A673 (cell line): ENCODE measurements at regions not wholly inside any gene's neighbourhood (a gene's known extent, or its start where the extent isn't known, plus 50 kb on each side); places are given as distances from the start of the nearest gene placed in this dataset.

Experiments used
- EZH2 ChIP-seq: fragments of 200-600 bp; sonication (generic); IDR thresholded peaks from 2 replicates; pipeline ENCODE4 v1.6.1; 2017; ENCODE audit warnings: borderline replicate concordance, low read depth, mild to moderate bottlenecking, mixed read lengths, antibody characterized with exemption, low read length; ENCODE audit not compliant: poor library complexity, severe bottlenecking
- TF ChIP-seq, protein P1 (sequence below): fragments of 300-800, 200-600 bp; sonication (generic); conservative IDR thresholded peaks from 2 replicates; pipeline ENCODE4 v1.5.1; 2017; ENCODE audit warnings: low read depth, mild to moderate bottlenecking, antibody characterized with exemption, low read length, moderate library complexity, mixed read lengths

DNA sequence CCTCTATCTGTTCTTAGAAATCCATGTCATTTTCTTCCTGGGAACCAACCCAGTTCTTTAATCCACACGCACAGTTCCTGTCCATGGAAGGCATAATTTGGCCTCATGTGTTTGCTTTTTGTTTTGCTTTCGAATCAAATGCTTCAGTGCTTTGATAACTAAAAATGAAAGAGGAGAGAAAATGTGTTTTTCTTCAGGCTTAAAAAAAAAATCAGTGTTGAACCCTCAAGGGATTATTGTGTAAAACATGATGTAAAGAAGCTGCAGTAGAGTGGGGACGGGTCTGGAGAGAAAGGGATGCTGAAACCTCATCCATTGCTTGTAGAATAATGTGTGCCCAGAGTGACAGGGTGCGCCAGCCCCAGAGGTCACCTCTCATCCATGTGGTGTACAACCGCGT is 197.5 kb upstream of the JARID2 start:
- TF ChIP-seq, protein P1, sequence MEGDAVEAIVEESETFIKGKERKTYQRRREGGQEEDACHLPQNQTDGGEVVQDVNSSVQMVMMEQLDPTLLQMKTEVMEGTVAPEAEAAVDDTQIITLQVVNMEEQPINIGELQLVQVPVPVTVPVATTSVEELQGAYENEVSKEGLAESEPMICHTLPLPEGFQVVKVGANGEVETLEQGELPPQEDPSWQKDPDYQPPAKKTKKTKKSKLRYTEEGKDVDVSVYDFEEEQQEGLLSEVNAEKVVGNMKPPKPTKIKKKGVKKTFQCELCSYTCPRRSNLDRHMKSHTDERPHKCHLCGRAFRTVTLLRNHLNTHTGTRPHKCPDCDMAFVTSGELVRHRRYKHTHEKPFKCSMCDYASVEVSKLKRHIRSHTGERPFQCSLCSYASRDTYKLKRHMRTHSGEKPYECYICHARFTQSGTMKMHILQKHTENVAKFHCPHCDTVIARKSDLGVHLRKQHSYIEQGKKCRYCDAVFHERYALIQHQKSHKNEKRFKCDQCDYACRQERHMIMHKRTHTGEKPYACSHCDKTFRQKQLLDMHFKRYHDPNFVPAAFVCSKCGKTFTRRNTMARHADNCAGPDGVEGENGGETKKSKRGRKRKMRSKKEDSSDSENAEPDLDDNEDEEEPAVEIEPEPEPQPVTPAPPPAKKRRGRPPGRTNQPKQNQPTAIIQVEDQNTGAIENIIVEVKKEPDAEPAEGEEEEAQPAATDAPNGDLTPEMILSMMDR = no peak
- TF ChIP-seq EZH2 = no peak
